ENCODE measurements at regions not wholly inside any gene's neighbourhood (a gene's known extent, or its start where the extent isn't known, plus 50 kb on each side); places are given as distances from the start of the nearest gene placed in this dataset.

GRCh38 chr5:100722657-100723056, 180.4 kb downstream of the ST8SIA4 start:
- H3K9me3 ChIP-seq (ENCODE audit: control insufficient read depth in 2 of 2, insufficient read depth in 1 of 2, low read length in 1 of 2): no peaks in the 10 kb centered on the region
- H3K4me1 ChIP-seq (ENCODE audit: control insufficient read depth in 2 of 2, insufficient read depth in 2 of 2, low read length in 2 of 2): no peaks in the 10 kb centered on the region
- DNase-seq (ENCODE audit: low read depth in 6 of 9, low spot score in 9 of 9): no peak
- H3K4me3 ChIP-seq (ENCODE audit: low read length in 2 of 2): no peak overlapping the region
- no peaks in the 10 kb centered on the region for H3K36me3 ChIP-seq (ENCODE audit: control insufficient read depth in 2 of 2, insufficient read depth in 2 of 2, low read length in 1 of 2)
- no peaks in the 10 kb centered on the region for H3K27me3 ChIP-seq (ENCODE audit: control insufficient read depth in 2 of 2, insufficient read depth in 1 of 2, low read length in 1 of 2)
- no peak overlapping the region for H3K27ac ChIP-seq (ENCODE audit: low read depth in 1 of 2, low read length in 1 of 2)

- H3K27me3 ChIP-seq (ENCODE audit: control insufficient read depth in 2 of 2, insufficient read depth in 1 of 2, low read length in 1 of 2): no peaks in the 10 kb centered on the region
- no peaks in the 10 kb centered on the region for H3K4me1 ChIP-seq (ENCODE audit: control insufficient read depth in 2 of 2, insufficient read depth in 2 of 2, low read length in 2 of 2)
- no peak overlapping the region for H3K27ac ChIP-seq (ENCODE audit: low read depth in 1 of 2, low read length in 1 of 2)
- DNase-seq (ENCODE audit: low read depth in 6 of 9, low spot score in 9 of 9): no peak
- H3K36me3 ChIP-seq (ENCODE audit: control insufficient read depth in 2 of 2, insufficient read depth in 2 of 2, low read length in 1 of 2): no peaks in the 10 kb centered on the region
- no peaks in the 10 kb centered on the region for H3K9me3 ChIP-seq (ENCODE audit: control insufficient read depth in 2 of 2, insufficient read depth in 1 of 2, low read length in 1 of 2)
- no peak overlapping the region for H3K4me3 ChIP-seq (ENCODE audit: low read length in 2 of 2)
Measured at GRCh38 chr5:100723229-100723628, 179.9 kb downstream of the ST8SIA4 start.

GRCh38 chr5:100726116-100726515, 177.0 kb downstream of the ST8SIA4 start:
- H3K4me3 ChIP-seq (ENCODE audit: low read length in 2 of 2): no peak overlapping the region

GRCh38 chr5:100731768-100732167, 171.3 kb downstream of the ST8SIA4 start:
- no peaks in the 10 kb centered on the region for H3K4me1 ChIP-seq (ENCODE audit: control insufficient read depth in 2 of 2, insufficient read depth in 2 of 2, low read length in 2 of 2)
- H3K36me3 ChIP-seq (ENCODE audit: control insufficient read depth in 2 of 2, insufficient read depth in 2 of 2, low read length in 1 of 2): no peaks in the 10 kb centered on the region
- 1% methylated on average over 6 of the region's 6 CpGs for WGBS
- H3K27me3 ChIP-seq (ENCODE audit: control insufficient read depth in 2 of 2, insufficient read depth in 1 of 2, low read length in 1 of 2): no peaks in the 10 kb centered on the region
- no peak overlapping the region for H3K4me3 ChIP-seq (ENCODE audit: low read length in 2 of 2)
- peak; percentile 24 to 86 (median 49) for DNase-seq (ENCODE audit: low read depth in 6 of 9, low spot score in 9 of 9)
- H3K9me3 ChIP-seq (ENCODE audit: control insufficient read depth in 2 of 2, insufficient read depth in 1 of 2, low read length in 1 of 2): no peaks in the 10 kb centered on the region
- peak overlapping the region in 1 of 2 donors; percentile 50 for H3K27ac ChIP-seq (ENCODE audit: low read depth in 1 of 2, low read length in 1 of 2)

More at GRCh38 chr5:100726116-100726515, 177.0 kb downstream of the ST8SIA4 start:
- H3K9me3 ChIP-seq (ENCODE audit: control insufficient read depth in 2 of 2, insufficient read depth in 1 of 2, low read length in 1 of 2): no peaks in the 10 kb centered on the region
- H3K27me3 ChIP-seq (ENCODE audit: control insufficient read depth in 2 of 2, insufficient read depth in 1 of 2, low read length in 1 of 2): no peaks in the 10 kb centered on the region
- 93% methylated on average over 2 of the region's 2 CpGs for WGBS
- H3K4me1 ChIP-seq (ENCODE audit: control insufficient read depth in 2 of 2, insufficient read depth in 2 of 2, low read length in 2 of 2): no peaks in the 10 kb centered on the region
- no peaks in the 10 kb centered on the region for H3K36me3 ChIP-seq (ENCODE audit: control insufficient read depth in 2 of 2, insufficient read depth in 2 of 2, low read length in 1 of 2)
- no peak overlapping the region for H3K27ac ChIP-seq (ENCODE audit: low read depth in 1 of 2, low read length in 1 of 2)
- no peak for DNase-seq (ENCODE audit: low read depth in 6 of 9, low spot score in 9 of 9)

- H3K9me3 ChIP-seq (ENCODE audit: control insufficient read depth in 2 of 2, insufficient read depth in 1 of 2, low read length in 1 of 2): no peaks in the 10 kb centered on the region
- peak in 4 of 9 donors; percentile 3 to 44 (median 14) for DNase-seq (ENCODE audit: low read depth in 6 of 9, low spot score in 9 of 9)
- no peak overlapping the region for H3K4me3 ChIP-seq (ENCODE audit: low read length in 2 of 2)
- H3K36me3 ChIP-seq (ENCODE audit: control insufficient read depth in 2 of 2, insufficient read depth in 2 of 2, low read length in 1 of 2): no peaks in the 10 kb centered on the region
- WGBS: 6% methylated on average over 1 of the region's 1 CpG
- no peak overlapping the region for H3K27ac ChIP-seq (ENCODE audit: low read depth in 1 of 2, low read length in 1 of 2)
- no peaks in the 10 kb centered on the region for H3K27me3 ChIP-seq (ENCODE audit: control insufficient read depth in 2 of 2, insufficient read depth in 1 of 2, low read length in 1 of 2)
- no peaks in the 10 kb centered on the region for H3K4me1 ChIP-seq (ENCODE audit: control insufficient read depth in 2 of 2, insufficient read depth in 2 of 2, low read length in 2 of 2)
Measured at GRCh38 chr5:100746730-100747129, 156.4 kb downstream of the ST8SIA4 start.

- no peak for DNase-seq (ENCODE audit: low read depth in 6 of 9, low spot score in 9 of 9)
- no peaks in the 10 kb centered on the region for H3K4me1 ChIP-seq (ENCODE audit: control insufficient read depth in 2 of 2, insufficient read depth in 2 of 2, low read length in 2 of 2)
- no peaks in the 10 kb centered on the region for H3K9me3 ChIP-seq (ENCODE audit: control insufficient read depth in 2 of 2, insufficient read depth in 1 of 2, low read length in 1 of 2)
- H3K4me3 ChIP-seq (ENCODE audit: low read length in 2 of 2): no peak overlapping the region
- 98% methylated on average over 8 of the region's 8 CpGs for WGBS
- H3K36me3 ChIP-seq (ENCODE audit: control insufficient read depth in 2 of 2, insufficient read depth in 2 of 2, low read length in 1 of 2): no peaks in the 10 kb centered on the region
- H3K27me3 ChIP-seq (ENCODE audit: control insufficient read depth in 2 of 2, insufficient read depth in 1 of 2, low read length in 1 of 2): no peaks in the 10 kb centered on the region
- H3K27ac ChIP-seq (ENCODE audit: low read depth in 1 of 2, low read length in 1 of 2): no peak overlapping the region
Measured at GRCh38 chr5:100749771-100750284, 153.3 kb downstream of the ST8SIA4 start.

- Histone ChIP-seq H3K4me1 (ENCODE audit: control insufficient read depth in 2 of 2, insufficient read depth in 2 of 2, low read length in 2 of 2) (no peaks in the 10 kb centered on the region), H3K27me3 (ENCODE audit: control insufficient read depth in 2 of 2, insufficient read depth in 1 of 2, low read length in 1 of 2) (no peaks in the 10 kb centered on the region), H3K4me3 (ENCODE audit: low read length in 2 of 2) (no peak overlapping the region), H3K9me3 (ENCODE audit: control insufficient read depth in 2 of 2, insufficient read depth in 1 of 2, low read length in 1 of 2) (no peaks in the 10 kb centered on the region), H3K36me3 (ENCODE audit: control insufficient read depth in 2 of 2, insufficient read depth in 2 of 2, low read length in 1 of 2) (no peaks in the 10 kb centered on the region), H3K27ac (ENCODE audit: low read depth in 1 of 2, low read length in 1 of 2) (no peak overlapping the region)
- 97% methylated on average over 2 of the region's 2 CpGs for WGBS
- no peak for DNase-seq (ENCODE audit: low read depth in 6 of 9, low spot score in 9 of 9)
Measured at GRCh38 chr5:100755435-100755834, 147.6 kb downstream of the ST8SIA4 start.

Measured in thymus (tissue), 11 donors.